ENCODE measurements at regions not wholly inside any gene's neighbourhood (a gene's known extent, or its start where the extent isn't known, plus 50 kb on each side); places are given as distances from the start of the nearest gene placed in this dataset.
A peak's percentile ranks its signal among the peaks of the same experiment; 100 is the strongest.

- TF ChIP-seq ZNF740 (CRISPR knock-in tag; IDR thresholded peaks at IDR 0.05) = no peak
- no peak for TF ChIP-seq HOXA9 (CRISPR knock-in tag; IDR thresholded peaks at IDR 0.05; ENCODE audit: borderline replicate concordance)
- TF ChIP-seq ZSCAN20 (CRISPR knock-in tag; IDR thresholded peaks at IDR 0.05; ENCODE audit: borderline replicate concordance) = no peak
These were observed 167.6 kb downstream of the RHOU start (continued) for GRCh38 chr1:228902781-228903433.

GRCh38 chr1:228903434-228904071, 168.3 kb downstream of the RHOU start:
- Histone ChIP-seq H3K36me3 (replicated peaks in 1 of 2; ENCODE audit: control insufficient read depth in 1 of 2, insufficient read depth in 2 of 2, low read length in 2 of 2) (no peaks in the 10 kb centered on the region), H3K27ac (ENCODE audit: extremely low read length, insufficient read depth, low read length) (peak overlapping the region; percentile 49), H3K4me2 (ENCODE audit: low read depth, low read length) (peak overlapping the region; percentile 72), H3K79me2 (ENCODE audit: insufficient read depth, low read length) (no peaks in the 10 kb centered on the region), H3K9ac (ENCODE audit: insufficient read depth, low read depth, low read length) (peak overlapping the region; percentile 49; the same call in 1 of the 2 replicates), H3K27me3 (ENCODE audit: control insufficient read depth in 1 of 2, insufficient read depth in 2 of 2, low read length in 2 of 2) (no peaks in the 10 kb centered on the region; a peak in 1 of 5 replicates), H3K9me3 (ENCODE audit: low read length) (no peaks in the 10 kb centered on the region), H3K4me1 (ENCODE audit: insufficient read depth, low read length) (peaks cover 78% of the 10 kb centered on the region), H2AFZ (ENCODE audit: low read length) (peak overlapping the region; percentile 42), H3K4me3 (replicated peaks in 1 of 3; ENCODE audit: insufficient read depth in 1 of 3, low read depth in 2 of 3, low read length in 3 of 3) (peak overlapping the region in 2 of 3 experiments; percentile 31 to 50; a peak in 4 of 6 replicates), H4K20me1 (ENCODE audit: insufficient read depth, low read length) (no peaks in the 10 kb centered on the region)
- ChIA-PET POLR2A (interaction anchor here (1.3 to 1.8 kb wide), 4 partner anchors 25 to 228 kb away, joined by 3 to 14 read pairs (median 4); no protein-coding TSS in a partner anchor), CTCF (ENCODE audit: low intra/inter-chr PET ratio, low total read pairs) (no interaction called here)
- FAIRE-seq = no peak
- DNase-seq (ENCODE audit: low spot score) = no peak
- ATAC-seq = peak; percentile 57
- BruUV-seq (replicated peaks) = no TSS peak
- in situ Hi-C loops (cut with HindIII; ENCODE audit: extremely low pct_ligation_motif_present, low pct_unique_long_range_greater_than_20kb) (no loop called here), intact Hi-C loops (cut with micrococcal nuclease; ENCODE audit: unreplicated experiment) (no loop called here)
- WGBS (ENCODE audit: low lambda C conversion rate) = 36% methylated on average over 5 of the region's 9 CpGs
- TF ChIP-seq ATF1 (CRISPR knock-in tag; IDR thresholded peaks at IDR 0.05) (0 out of 2 replicates have a peak, but pooled peaks have one; percentile 5), U2AF2 (IDR thresholded peaks at IDR 0.05; ENCODE audit: low read depth, low read length) (no peak), ZNF788 (CRISPR knock-in tag; IDR thresholded peaks at IDR 0.05; ENCODE audit: borderline replicate concordance) (no peak), SCMH1 (CRISPR knock-in tag; IDR thresholded peaks at IDR 0.05; ENCODE audit: borderline replicate concordance) (no peak), PAXIP1 (CRISPR knock-in tag; conservative IDR thresholded peaks at IDR 0.05) (0 out of 2 replicates have a peak, but pooled peaks have one; percentile 8), ZNF687 (CRISPR knock-in tag; IDR thresholded peaks at IDR 0.05) (peak; percentile 49; the same call in 1 of the 2 replicates), FOXJ3 (CRISPR knock-in tag; IDR thresholded peaks at IDR 0.05; ENCODE audit: borderline replicate concordance) (no peak), ZFP36L1 (CRISPR knock-in tag; IDR thresholded peaks at IDR 0.05) (0 out of 2 replicates have a peak, but pooled peaks have one; percentile 20), ZNF331 (CRISPR knock-in tag; IDR thresholded peaks at IDR 0.05) (no peak), RORA (CRISPR knock-in tag; IDR thresholded peaks at IDR 0.05) (no peak), ZKSCAN1 (IDR thresholded peaks at IDR 0.05; ENCODE audit: low read length) (no peak)

All from HepG2 (cell line).